ENCODE measurements at regions not wholly inside any gene's neighbourhood (a gene's known extent, or its start where the extent isn't known, plus 50 kb on each side); places are given as distances from the start of the nearest gene placed in this dataset.

GRCh38 chr9:13810510-13810909, 503.4 kb downstream of the NFIB start:
- Histone ChIP-seq H3K27me3 (ENCODE audit: control insufficient read depth, low read length) (no peaks in the 10 kb centered on the region), H3K4me1 (ENCODE audit: control insufficient read depth, low read length) (no peaks in the 10 kb centered on the region), H3K9me3 (ENCODE audit: control insufficient read depth, insufficient read depth, low read length) (no peaks in the 10 kb centered on the region), H3K4me3 (ENCODE audit: low read length) (no peak overlapping the region), H3K27ac (ENCODE audit: low read depth, low read length) (no peak overlapping the region), H3K4me2 (ENCODE audit: low read length) (no peak overlapping the region), H4K20me1 (ENCODE audit: control insufficient read depth, insufficient read depth, low read depth, low read length) (no peaks in the 10 kb centered on the region), H3K36me3 (ENCODE audit: control insufficient read depth, low read length) (no peaks in the 10 kb centered on the region), H3K79me2 (ENCODE audit: control insufficient read depth, low read length) (no peaks in the 10 kb centered on the region), H3K9me2 (replicated peaks; ENCODE audit: control insufficient read depth, low read length) (no peaks in the 10 kb centered on the region), H3F3A (ENCODE audit: control insufficient read depth, insufficient read depth) (no peaks in the 10 kb centered on the region)
- TF ChIP-seq EZH2phosphoT487 (IDR thresholded peaks at IDR 0.05; ENCODE audit: borderline replicate concordance, low read length), result no peak
- no peak for TF ChIP-seq CTCF (IDR thresholded peaks at IDR 0.05; ENCODE audit: low read depth, low read length, poor library complexity, severe bottlenecking)

- Histone ChIP-seq H3K79me2 (ENCODE audit: control insufficient read depth, low read length) (no peaks in the 10 kb centered on the region), H3K4me2 (ENCODE audit: low read length) (no peak overlapping the region), H4K20me1 (ENCODE audit: control insufficient read depth, insufficient read depth, low read depth, low read length) (no peaks in the 10 kb centered on the region)
These were observed 504.5 kb downstream of the NFIB start for GRCh38 chr9:13809401-13809800.

GRCh38 chr9:13807118-13807517, 506.8 kb downstream of the NFIB start:
- no peaks in the 10 kb centered on the region for H3K27me3 ChIP-seq (ENCODE audit: control insufficient read depth, low read length)
- no peak overlapping the region for H3K4me2 ChIP-seq (ENCODE audit: low read length)
- TF ChIP-seq CTCF (IDR thresholded peaks at IDR 0.05; ENCODE audit: low read depth, low read length, poor library complexity, severe bottlenecking) (no peak), EZH2phosphoT487 (IDR thresholded peaks at IDR 0.05; ENCODE audit: borderline replicate concordance, low read length) (no peak)

More at GRCh38 chr9:13809401-13809800, 504.5 kb downstream of the NFIB start:
- no peaks in the 10 kb centered on the region for H3F3A ChIP-seq (ENCODE audit: control insufficient read depth, insufficient read depth)
- no peaks in the 10 kb centered on the region for H3K9me3 ChIP-seq (ENCODE audit: control insufficient read depth, insufficient read depth, low read length)
- H3K4me1 ChIP-seq (ENCODE audit: control insufficient read depth, low read length), result no peaks in the 10 kb centered on the region
- no peak overlapping the region for H3K4me3 ChIP-seq (ENCODE audit: low read length)
- H3K9me2 ChIP-seq (replicated peaks; ENCODE audit: control insufficient read depth, low read length), result no peaks in the 10 kb centered on the region
- H3K27ac ChIP-seq (ENCODE audit: low read depth, low read length), result no peak overlapping the region
- TF ChIP-seq EZH2phosphoT487 (IDR thresholded peaks at IDR 0.05; ENCODE audit: borderline replicate concordance, low read length) (no peak), CTCF (IDR thresholded peaks at IDR 0.05; ENCODE audit: low read depth, low read length, poor library complexity, severe bottlenecking) (no peak)
- H3K27me3 ChIP-seq (ENCODE audit: control insufficient read depth, low read length), result no peaks in the 10 kb centered on the region
- no peaks in the 10 kb centered on the region for H3K36me3 ChIP-seq (ENCODE audit: control insufficient read depth, low read length)

GRCh38 chr9:13806714-13807113, 507.2 kb downstream of the NFIB start:
- TF ChIP-seq EZH2phosphoT487 (IDR thresholded peaks at IDR 0.05; ENCODE audit: borderline replicate concordance, low read length), result no peak
- no peak for TF ChIP-seq CTCF (IDR thresholded peaks at IDR 0.05; ENCODE audit: low read depth, low read length, poor library complexity, severe bottlenecking)
- H4K20me1 ChIP-seq (ENCODE audit: control insufficient read depth, insufficient read depth, low read depth, low read length), result no peaks in the 10 kb centered on the region
- no peaks in the 10 kb centered on the region for H3K9me3 ChIP-seq (ENCODE audit: control insufficient read depth, insufficient read depth, low read length)
- no peaks in the 10 kb centered on the region for H3K4me1 ChIP-seq (ENCODE audit: control insufficient read depth, low read length)
- H3K36me3 ChIP-seq (ENCODE audit: control insufficient read depth, low read length), result no peaks in the 10 kb centered on the region
- H3K4me2 ChIP-seq (ENCODE audit: low read length), result no peak overlapping the region
- no peaks in the 10 kb centered on the region for H3K79me2 ChIP-seq (ENCODE audit: control insufficient read depth, low read length)
- H3K27ac ChIP-seq (ENCODE audit: low read depth, low read length), result no peak overlapping the region
- H3F3A ChIP-seq (ENCODE audit: control insufficient read depth, insufficient read depth), result no peaks in the 10 kb centered on the region
- H3K4me3 ChIP-seq (ENCODE audit: low read length), result no peak overlapping the region
- no peaks in the 10 kb centered on the region for H3K9me2 ChIP-seq (replicated peaks; ENCODE audit: control insufficient read depth, low read length)
- H3K27me3 ChIP-seq (ENCODE audit: control insufficient read depth, low read length), result no peaks in the 10 kb centered on the region

More at GRCh38 chr9:13807118-13807517, 506.8 kb downstream of the NFIB start:
- Histone ChIP-seq H3K79me2 (ENCODE audit: control insufficient read depth, low read length) (no peaks in the 10 kb centered on the region), H3K9me2 (replicated peaks; ENCODE audit: control insufficient read depth, low read length) (no peaks in the 10 kb centered on the region), H3F3A (ENCODE audit: control insufficient read depth, insufficient read depth) (no peaks in the 10 kb centered on the region), H3K27ac (ENCODE audit: low read depth, low read length) (no peak overlapping the region), H3K4me1 (ENCODE audit: control insufficient read depth, low read length) (no peaks in the 10 kb centered on the region), H4K20me1 (ENCODE audit: control insufficient read depth, insufficient read depth, low read depth, low read length) (no peaks in the 10 kb centered on the region), H3K9me3 (ENCODE audit: control insufficient read depth, insufficient read depth, low read length) (no peaks in the 10 kb centered on the region), H3K36me3 (ENCODE audit: control insufficient read depth, low read length) (no peaks in the 10 kb centered on the region), H3K4me3 (ENCODE audit: low read length) (no peak overlapping the region)

Data from DOHH2 (cell line).